ENCODE measurements at regions not wholly inside any gene's neighbourhood (a gene's known extent, or its start where the extent isn't known, plus 50 kb on each side); places are given as distances from the start of the nearest gene placed in this dataset.
"Not testable (repeated sequence)": the region's sequence is repeated elsewhere in the genome, so short reads cannot be mapped to it uniquely, and the experiment has no call there.

GRCh38 chr3:91504874-91505273 lies 2397.5 kb downstream of the EPHA3 start:
- not testable (repeated sequence) for H3K4me3 ChIP-seq; DNase-seq (ENCODE audit: low read depth in 1 of 2, low spot score in 1 of 2); H3K36me3 ChIP-seq; H3K27ac ChIP-seq; H3K27me3 ChIP-seq; H3K4me1 ChIP-seq (ENCODE audit: low read depth); H3K9me3 ChIP-seq (ENCODE audit: low read depth)

Data from cardiac muscle cell (in vitro differentiated cells and primary cell).